HCT116 (cell line): ENCODE measurements at regions not wholly inside any gene's neighbourhood (a gene's known extent, or its start where the extent isn't known, plus 50 kb on each side); places are given as distances from the start of the nearest gene placed in this dataset.

Source experiments
- ATAC-seq: fragments of 200-7000 bp; cut with Tn5 transposase; 2 replicates; pipeline ENCODE4 v1.9.1; 2020; ENCODE audit warnings: mild to moderate bottlenecking, moderate library complexity
- BruUV-seq: library from RNA; stranded (reverse); fragments of 400-500 nt; replicated peaks from 2 replicates; lab custom pipeline; 2021; lab: Mats Ljungman, UMichigan
- CTCF ChIA-PET: fragments of 300-600 bp; sonication (Branson Sonifier 250); formaldehyde crosslinking; loops from one replicate; lab custom pipeline; 2021; ENCODE audit warnings: antibody characterized with exemption; lab: Charles Lee
- POLR2A ChIA-PET: fragments of 300-600, 350-600 bp; sonication (Branson Sonifier 250); formaldehyde crosslinking; loops from one replicate; lab custom pipeline; 2021; ENCODE audit warnings: antibody characterized with exemption; lab: Charles Lee
- RAD21 ChIA-PET, 2 experiments: fragments of 300-600 bp; sonication (Branson Sonifier 250); formaldehyde crosslinking; loops; one replicate each; lab custom pipeline; 2023; ENCODE audit warnings: low total read pairs in 2 of 2; ENCODE audit not compliant: uncharacterized antibody in 2 of 2, unreplicated experiment in 2 of 2, low non-redundant PET in 1 of 2; lab: Charles Lee
- DNase-seq: peaks from one replicate; pipeline ENCODE4 v3.0.0-alpha.2; 2010; ENCODE audit warnings: low read depth, low spot score
- H2AFZ ChIP-seq: fragments of 200-600 bp; shearing (Covaris generic), sonication (generic); 2 replicates; pipeline ENCODE4 v1.6.1; 2017; ENCODE audit warnings: low read depth, mixed run types, mixed read lengths, antibody characterized with exemption, low read length; ENCODE audit not compliant: poor library complexity, severe bottlenecking
- H3K27ac ChIP-seq: 2 replicates; pipeline ENCODE4 v1.5.1; 2012; ENCODE audit warnings: low read depth, low read length
- H3K27me3 ChIP-seq: fragments of 200-600 bp; sonication (generic); 2 replicates; pipeline ENCODE4 v1.6.1; 2016; ENCODE audit warnings: mixed run types, low read length, mixed read lengths; ENCODE audit not compliant: insufficient read depth
- H3K36me3 ChIP-seq, 2 experiments: fragments of 200-500 bp in 1 of 2; fragments of 200-600 bp in 1 of 2; sonication (Bioruptor generic) in 1 of 2; sonication (generic) in 1 of 2; 2 replicates each; pipeline versions ENCODE4 v1.5.1 to v1.6.1; 2014 to 2016; ENCODE audit warnings: low read length in 2 of 2, inconsistent platforms in 1 of 2, mixed read lengths in 1 of 2, mixed run types in 1 of 2; ENCODE audit not compliant: insufficient read depth in 2 of 2, control insufficient read depth in 1 of 2
- H3K4me1 ChIP-seq, 2 experiments: fragments of 200-600 bp in 1 of 2; sonication (generic) in 1 of 2; 2 replicates each; pipeline versions ENCODE4 v1.5.1 to v1.6.1; 2012 to 2017; ENCODE audit warnings: low read length in 2 of 2, inconsistent platforms in 1 of 2, mild to moderate bottlenecking in 1 of 2, mixed read lengths in 1 of 2, mixed run types in 1 of 2, moderate library complexity in 1 of 2; ENCODE audit not compliant: insufficient read depth in 2 of 2, control insufficient read depth in 1 of 2
- H3K4me2 ChIP-seq: fragments of 200-600 bp; sonication (generic); 2 replicates; pipeline ENCODE4 v1.6.1; 2017; ENCODE audit warnings: mixed run types, low read length, mixed read lengths
- H3K4me3 ChIP-seq, 2 experiments: fragments of 200-600 bp in 1 of 2; sonication (generic) in 1 of 2; replicated peaks in 1 of 2; 2 replicates each; pipeline ENCODE4 v1.5.1; 2011 to 2016; ENCODE audit warnings: low read length in 2 of 2, control low read depth in 1 of 2, low read depth in 1 of 2, mild to moderate bottlenecking in 1 of 2, mixed read lengths in 1 of 2, mixed run types in 1 of 2
- H3K79me2 ChIP-seq: fragments of 200-600 bp; sonication (generic); 2 replicates; pipeline ENCODE4 v1.6.1; 2017; ENCODE audit warnings: mild to moderate bottlenecking, mixed run types, low read length, moderate library complexity, mixed read lengths; ENCODE audit not compliant: insufficient read depth
- H3K9ac ChIP-seq: fragments of 200-600 bp; sonication (generic); 2 replicates; pipeline ENCODE4 v1.6.1; 2016; ENCODE audit warnings: low read length, mixed read lengths
- H3K9me2 ChIP-seq: fragments of 200-600 bp; sonication (generic), shearing (Covaris generic); 2 replicates; pipeline ENCODE4 v1.6.1; 2017; ENCODE audit warnings: mixed run types, mild to moderate bottlenecking, moderate library complexity; ENCODE audit not compliant: insufficient read depth
- H3K9me3 ChIP-seq, 2 experiments: fragments of 200-500 bp in 1 of 2; fragments of 200-600 bp in 1 of 2; sonication (Bioruptor generic) in 1 of 2; sonication (generic) in 1 of 2; 2 replicates each; pipeline ENCODE4 v1.6.1; 2014 to 2017; ENCODE audit warnings: low read length in 2 of 2, mixed read lengths in 2 of 2, inconsistent platforms in 1 of 2, low read depth in 1 of 2, mild to moderate bottlenecking in 1 of 2, mixed run types in 1 of 2, moderate library complexity in 1 of 2; ENCODE audit not compliant: control insufficient read depth in 1 of 2, insufficient read depth in 1 of 2
- H4K20me1 ChIP-seq: fragments of 200-600 bp; sonication (generic), shearing (Covaris generic); 2 replicates; pipeline ENCODE4 v1.6.1; 2017; ENCODE audit warnings: mixed run types, mild to moderate bottlenecking, moderate library complexity; ENCODE audit not compliant: insufficient read depth
- CBX3 ChIP-seq: IDR thresholded peaks from 2 replicates; pipeline ENCODE4 v1.6.1; 2012; ENCODE audit warnings: low read depth
- EGR1 ChIP-seq: IDR thresholded peaks from 2 replicates; pipeline ENCODE4 v1.6.1; 2012; ENCODE audit warnings: low read depth
- ELF1 ChIP-seq: IDR thresholded peaks from 2 replicates; pipeline ENCODE4 v1.6.1; 2012; ENCODE audit warnings: low read depth, borderline replicate concordance
- EZH2phosphoT487 ChIP-seq: fragments of 200-600 bp; IDR thresholded peaks from 2 replicates; pipeline ENCODE4 v1.6.1; 2018; ENCODE audit warnings: antibody characterized with exemption, borderline replicate concordance
- JUND ChIP-seq: IDR thresholded peaks from 2 replicates; pipeline ENCODE4 v1.6.1; 2012
- MAX ChIP-seq: IDR thresholded peaks from 2 replicates; pipeline ENCODE4 v1.6.1; 2012
- POLR2A ChIP-seq: IDR thresholded peaks from 2 replicates; pipeline ENCODE4 v1.7.0; 2011; ENCODE audit warnings: borderline replicate concordance; ENCODE audit not compliant: insufficient read depth, insufficient read length; ENCODE audit errors: extremely low read depth
- POLR2AphosphoS5 ChIP-seq: IDR thresholded peaks from 2 replicates; pipeline ENCODE4 v1.6.1; 2011; ENCODE audit warnings: mild to moderate bottlenecking, low read depth, low read length, moderate library complexity
- RAD21 ChIP-seq: IDR thresholded peaks from 2 replicates; pipeline ENCODE4 v1.6.1; 2012; ENCODE audit warnings: low read depth, mild to moderate bottlenecking
- REST ChIP-seq: IDR thresholded peaks from 2 replicates; pipeline ENCODE4 v1.6.1; 2012; ENCODE audit warnings: low read depth
- SP1 ChIP-seq: IDR thresholded peaks from 2 replicates; pipeline ENCODE4 v1.6.1; 2012; ENCODE audit warnings: low read depth
- ZBTB33 ChIP-seq: IDR thresholded peaks from 2 replicates; pipeline ENCODE4 v1.6.1; 2011; ENCODE audit warnings: mild to moderate bottlenecking, low read length, moderate library complexity; ENCODE audit not compliant: insufficient replicate concordance; ENCODE audit errors: extremely low read depth
- ZFX ChIP-seq: fragments of 450-650 bp; IDR thresholded peaks from 2 replicates; pipeline ENCODE4 v1.6.1; 2017
- ZNF274 ChIP-seq: fragments of 200-500 bp; sonication (Bioruptor generic); IDR thresholded peaks from 2 replicates; pipeline ENCODE4 v1.6.1; 2014; ENCODE audit warnings: mild to moderate bottlenecking, low read depth, low read length, inconsistent platforms
- intact Hi-C: fragments of 100-400 bp; cut with micrococcal nuclease; formaldehyde crosslinking; loops from 2 replicates; pipeline ENCODE4 v1.10.0; 2022

- Histone ChIP-seq H4K20me1 (no peaks in the 10 kb centered on the region), H3K4me1 (no peaks in the 10 kb centered on the region), H3K36me3 (no peaks in the 10 kb centered on the region), H3K27me3 (no peaks in the 10 kb centered on the region), H3K4me2 (no peak overlapping the region), H3K27ac (no peak overlapping the region), H3K9me3 (no peaks in the 10 kb centered on the region), H3K4me3 (no peak overlapping the region), H2AFZ (no peak overlapping the region), H3K79me2 (no peaks in the 10 kb centered on the region), H3K9me2 (no peaks in the 10 kb centered on the region), H3K9ac (no peak overlapping the region)
- TF ChIP-seq EGR1 (no peak), RAD21 (no peak), EZH2phosphoT487 (no peak), ELF1 (no peak), REST (no peak), ZFX (no peak), JUND (no peak), ZNF274 (no peak), MAX (no peak), ZBTB33 (no peak), SP1 (no peak), POLR2AphosphoS5 (no peak), CBX3 (no peak), POLR2A (no peak)
- ATAC-seq = no peak
- intact Hi-C loops = no loop called here
- ChIA-PET CTCF (no interaction called here), RAD21 (no interaction called here), POLR2A (no interaction called here)
- DNase-seq = no peak
- no TSS peak for BruUV-seq
Observed at GRCh38 chrX:68914479-68914946, 85.7 kb downstream of the EFNB1 start.
